ENCODE measurements at regions not wholly inside any gene's neighbourhood (a gene's known extent, or its start where the extent isn't known, plus 50 kb on each side); places are given as distances from the start of the nearest gene placed in this dataset.

- H3K79me2 ChIP-seq (ENCODE audit: insufficient read depth, low read depth) = no peaks in the 10 kb centered on the region
- TF ChIP-seq, protein P1, sequence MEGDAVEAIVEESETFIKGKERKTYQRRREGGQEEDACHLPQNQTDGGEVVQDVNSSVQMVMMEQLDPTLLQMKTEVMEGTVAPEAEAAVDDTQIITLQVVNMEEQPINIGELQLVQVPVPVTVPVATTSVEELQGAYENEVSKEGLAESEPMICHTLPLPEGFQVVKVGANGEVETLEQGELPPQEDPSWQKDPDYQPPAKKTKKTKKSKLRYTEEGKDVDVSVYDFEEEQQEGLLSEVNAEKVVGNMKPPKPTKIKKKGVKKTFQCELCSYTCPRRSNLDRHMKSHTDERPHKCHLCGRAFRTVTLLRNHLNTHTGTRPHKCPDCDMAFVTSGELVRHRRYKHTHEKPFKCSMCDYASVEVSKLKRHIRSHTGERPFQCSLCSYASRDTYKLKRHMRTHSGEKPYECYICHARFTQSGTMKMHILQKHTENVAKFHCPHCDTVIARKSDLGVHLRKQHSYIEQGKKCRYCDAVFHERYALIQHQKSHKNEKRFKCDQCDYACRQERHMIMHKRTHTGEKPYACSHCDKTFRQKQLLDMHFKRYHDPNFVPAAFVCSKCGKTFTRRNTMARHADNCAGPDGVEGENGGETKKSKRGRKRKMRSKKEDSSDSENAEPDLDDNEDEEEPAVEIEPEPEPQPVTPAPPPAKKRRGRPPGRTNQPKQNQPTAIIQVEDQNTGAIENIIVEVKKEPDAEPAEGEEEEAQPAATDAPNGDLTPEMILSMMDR (conservative IDR thresholded peaks at IDR 0.05; ENCODE audit: low read depth, low read length) = no peak
- no peaks in the 10 kb centered on the region for H3K27me3 ChIP-seq (ENCODE audit: insufficient read depth, low read depth)
- no peak overlapping the region for H2AFZ ChIP-seq (ENCODE audit: low read depth)
- no peaks in the 10 kb centered on the region for H3K36me3 ChIP-seq (ENCODE audit: insufficient read depth)
- H3K4me2 ChIP-seq = no peak overlapping the region
- H4K20me1 ChIP-seq (ENCODE audit: insufficient read depth) = no peaks in the 10 kb centered on the region
- no peak overlapping the region for H3K9ac ChIP-seq
- H3K4me3 ChIP-seq (IDR thresholded peaks at IDR 0.05; ENCODE audit: insufficient read depth, low read depth, low read length) = no peak overlapping the region
- H3K4me1 ChIP-seq (ENCODE audit: low read depth, poor library complexity, severe bottlenecking) = no peaks in the 10 kb centered on the region
- no peak overlapping the region for H3K27ac ChIP-seq
These were observed 238.6 kb downstream of the FOXD2 start for GRCh38 chr1:47676311-47677054.

GRCh38 chr1:47677241-47677940 lies 239.5 kb downstream of the FOXD2 start:
- Histone ChIP-seq H2AFZ (ENCODE audit: low read depth) (no peak overlapping the region), H3K4me2 (no peak overlapping the region), H3K27ac (no peak overlapping the region), H3K79me2 (ENCODE audit: insufficient read depth, low read depth) (no peaks in the 10 kb centered on the region), H3K9ac (no peak overlapping the region), H3K4me3 (IDR thresholded peaks at IDR 0.05; ENCODE audit: insufficient read depth, low read depth, low read length) (no peak overlapping the region), H3K4me1 (ENCODE audit: low read depth, poor library complexity, severe bottlenecking) (no peaks in the 10 kb centered on the region), H3K36me3 (ENCODE audit: insufficient read depth) (no peaks in the 10 kb centered on the region), H4K20me1 (ENCODE audit: insufficient read depth) (no peaks in the 10 kb centered on the region), H3K27me3 (ENCODE audit: insufficient read depth, low read depth) (no peaks in the 10 kb centered on the region)
- TF ChIP-seq, protein P1 (conservative IDR thresholded peaks at IDR 0.05; ENCODE audit: low read depth, low read length) = no peak

DNA sequence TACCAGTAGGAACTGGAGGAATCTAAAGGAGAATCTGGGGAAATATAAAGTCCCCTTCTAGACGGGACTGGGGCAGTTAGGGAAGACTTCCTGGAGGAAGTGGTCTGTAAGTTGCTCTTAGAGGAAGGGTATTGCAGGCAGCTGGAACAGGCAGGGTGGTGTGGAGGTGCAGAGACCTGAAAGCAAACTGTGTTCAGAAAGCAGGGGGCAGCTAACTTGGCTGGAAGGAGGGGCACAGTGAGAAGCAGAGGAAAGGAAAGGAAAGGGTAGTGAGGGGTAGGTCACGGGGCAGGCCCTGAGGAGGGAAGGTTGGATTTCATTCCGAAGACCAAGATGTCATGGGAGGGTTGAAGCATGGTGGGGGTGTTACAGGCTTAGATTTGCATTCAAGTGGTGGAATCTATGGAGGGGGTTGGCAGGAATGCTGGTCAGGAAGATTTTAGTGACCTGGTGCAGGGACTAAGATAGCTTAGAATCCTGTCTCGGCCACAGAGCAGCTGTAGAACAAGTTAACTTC lies 240.7 kb downstream of the FOXD2 start:
- no peak overlapping the region for H3K4me2 ChIP-seq

GRCh38 chr1:47679301-47679791 lies 241.5 kb downstream of the FOXD2 start:
- TF ChIP-seq, protein P1 (conservative IDR thresholded peaks at IDR 0.05; ENCODE audit: low read depth, low read length) = no peak
- Histone ChIP-seq H3K9ac (no peak overlapping the region), H3K79me2 (ENCODE audit: insufficient read depth, low read depth) (no peaks in the 10 kb centered on the region), H4K20me1 (ENCODE audit: insufficient read depth) (no peaks in the 10 kb centered on the region), H3K27ac (no peak overlapping the region), H3K4me3 (IDR thresholded peaks at IDR 0.05; ENCODE audit: insufficient read depth, low read depth, low read length) (no peak overlapping the region), H2AFZ (ENCODE audit: low read depth) (no peak overlapping the region), H3K4me1 (ENCODE audit: low read depth, poor library complexity, severe bottlenecking) (no peaks in the 10 kb centered on the region), H3K27me3 (ENCODE audit: insufficient read depth, low read depth) (no peaks in the 10 kb centered on the region), H3K4me2 (no peak overlapping the region), H3K36me3 (ENCODE audit: insufficient read depth) (no peaks in the 10 kb centered on the region)

More for the DNA sequence above, 240.7 kb downstream of the FOXD2 start:
- H3K4me3 ChIP-seq (IDR thresholded peaks at IDR 0.05; ENCODE audit: insufficient read depth, low read depth, low read length) = no peak overlapping the region
- H4K20me1 ChIP-seq (ENCODE audit: insufficient read depth) = no peaks in the 10 kb centered on the region
- no peaks in the 10 kb centered on the region for H3K79me2 ChIP-seq (ENCODE audit: insufficient read depth, low read depth)
- no peak overlapping the region for H3K27ac ChIP-seq
- no peak overlapping the region for H2AFZ ChIP-seq (ENCODE audit: low read depth)
- TF ChIP-seq, protein P1 (conservative IDR thresholded peaks at IDR 0.05; ENCODE audit: low read depth, low read length) = no peak
- no peaks in the 10 kb centered on the region for H3K36me3 ChIP-seq (ENCODE audit: insufficient read depth)
- no peaks in the 10 kb centered on the region for H3K4me1 ChIP-seq (ENCODE audit: low read depth, poor library complexity, severe bottlenecking)
- no peaks in the 10 kb centered on the region for H3K27me3 ChIP-seq (ENCODE audit: insufficient read depth, low read depth)
- H3K9ac ChIP-seq = no peak overlapping the region
